Kidney (tissue), 13 donors: ENCODE measurements at regions not wholly inside any gene's neighbourhood (a gene's known extent, or its start where the extent isn't known, plus 50 kb on each side); places are given as distances from the start of the nearest gene placed in this dataset.

ENCODE experiments used
- DNase-seq, 5 donors: peaks; one replicate each; pipeline ENCODE4 v3.0.0-alpha.2; 2013 to 2020
- FAIRE-seq: peaks from 2 replicates; lab custom pipeline; 2012; peaks lifted over from hg19 to GRCh38; lab: Jason Lieb, UNC
- H3K27ac ChIP-seq, 2 donors: one replicate each; pipeline ENCODE4 v1.7.0; 2013; ENCODE audit warnings: low read depth in 2 of 2, low read length in 2 of 2, inconsistent platforms in 1 of 2
- H3K27me3 ChIP-seq: one replicate; pipeline ENCODE4 v1.7.1; 2013; ENCODE audit warnings: low read length, inconsistent platforms; ENCODE audit not compliant: control insufficient read depth, insufficient read depth
- H3K36me3 ChIP-seq, 3 donors: one replicate each; pipeline versions ENCODE4 v1.7.0 to v1.7.1; 2013; ENCODE audit warnings: low read length in 3 of 3, control low read depth in 1 of 3, inconsistent platforms in 1 of 3; ENCODE audit not compliant: insufficient read depth in 3 of 3, control insufficient read depth in 2 of 3
- H3K4me1 ChIP-seq, 3 donors: one replicate each; pipeline versions ENCODE4 v1.7.0 to v1.7.1; 2013; ENCODE audit warnings: low read length in 3 of 3, inconsistent platforms in 1 of 3, low read depth in 1 of 3; ENCODE audit not compliant: control insufficient read depth in 2 of 3, insufficient read depth in 2 of 3
- H3K4me3 ChIP-seq, 3 donors: one replicate each; pipeline versions ENCODE4 v1.7.0 to v1.8.1; 2013; ENCODE audit warnings: low read length in 3 of 3, control low read depth in 1 of 3, inconsistent platforms in 1 of 3
- H3K9ac ChIP-seq, 3 donors: one replicate each; pipeline versions ENCODE4 v1.7.0 to v1.7.1; 2013; ENCODE audit warnings: low read length in 3 of 3, control low read depth in 1 of 3, inconsistent platforms in 1 of 3
- H3K9me3 ChIP-seq, 3 donors: one replicate each; pipeline versions ENCODE4 v1.7.0 to v1.7.1; 2013; ENCODE audit warnings: low read length in 3 of 3, control low read depth in 1 of 3, inconsistent platforms in 1 of 3; ENCODE audit not compliant: control insufficient read depth in 2 of 3, insufficient read depth in 1 of 3
- intact Hi-C: fragments of 100-400 bp; cut with DNase I; formaldehyde crosslinking; loops from one replicate; pipeline ENCODE4 v1.11.1; 2022
- TF ChIP-seq, protein P1 (sequence below): IDR thresholded peaks from 3 replicates; pipeline ENCODE4 v1.5.1; 2012; ENCODE audit warnings: mild to moderate bottlenecking, moderate library complexity, borderline replicate concordance; ENCODE audit not compliant: insufficient read depth; ENCODE audit errors: extremely low read depth
- donor health status: control.
- donor health status: control.
- donor health status: control.
- donor health status: control.
- donor health status: control.
- donor health status: DM: yes; HTN: yes; CAD: no.
- donor health status: Normal renal cell carcinoma (clear cell type).

DNA sequence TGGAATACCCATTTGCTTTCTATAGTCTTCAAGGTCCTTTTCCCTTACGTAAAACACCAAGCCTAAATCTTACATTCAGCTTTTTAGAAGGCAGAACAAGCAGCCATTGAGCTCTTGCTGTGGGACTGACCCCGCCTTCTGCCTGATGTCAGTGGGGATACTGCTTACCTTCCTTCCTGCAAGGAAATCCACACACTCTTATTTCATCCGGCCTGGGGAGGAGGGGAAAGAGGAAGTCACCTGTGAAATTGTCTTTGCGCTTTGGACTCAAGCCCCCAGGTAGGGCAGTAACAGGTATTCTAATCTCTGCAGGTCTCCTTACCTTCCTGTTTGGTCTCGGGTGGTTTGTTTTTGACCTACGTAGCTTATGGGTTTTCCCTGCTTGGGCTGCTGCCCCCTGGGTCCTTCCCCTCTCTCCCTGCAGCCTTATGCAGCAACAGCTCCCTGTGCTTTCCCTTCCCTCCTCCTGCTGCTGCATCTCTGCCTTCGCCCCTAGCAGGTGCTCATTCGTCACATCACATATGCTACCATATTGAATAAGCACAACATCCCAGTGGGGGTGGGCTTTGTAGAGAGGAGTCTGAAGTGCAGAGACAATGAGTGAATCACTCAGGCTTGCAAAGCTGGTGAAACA is 402.5 kb upstream of the TRIB2 start:
- intact Hi-C loops: no loop called here
- DNase-seq (peak in 4 of 5 donors; percentile 38 to 59 (median 50)), FAIRE-seq (no peak)
- Histone ChIP-seq H3K9me3 (no peaks in the 10 kb centered on the region), H3K4me1 (peaks cover 6 to 11% (median 10%) of the 10 kb centered on the region in 3 donors), H3K4me3 (no peak overlapping the region), H3K36me3 (no peaks in the 10 kb centered on the region), H3K27ac (no peak overlapping the region), H3K27me3 (no peaks in the 10 kb centered on the region), H3K9ac (no peak overlapping the region)
- TF ChIP-seq, protein P1, sequence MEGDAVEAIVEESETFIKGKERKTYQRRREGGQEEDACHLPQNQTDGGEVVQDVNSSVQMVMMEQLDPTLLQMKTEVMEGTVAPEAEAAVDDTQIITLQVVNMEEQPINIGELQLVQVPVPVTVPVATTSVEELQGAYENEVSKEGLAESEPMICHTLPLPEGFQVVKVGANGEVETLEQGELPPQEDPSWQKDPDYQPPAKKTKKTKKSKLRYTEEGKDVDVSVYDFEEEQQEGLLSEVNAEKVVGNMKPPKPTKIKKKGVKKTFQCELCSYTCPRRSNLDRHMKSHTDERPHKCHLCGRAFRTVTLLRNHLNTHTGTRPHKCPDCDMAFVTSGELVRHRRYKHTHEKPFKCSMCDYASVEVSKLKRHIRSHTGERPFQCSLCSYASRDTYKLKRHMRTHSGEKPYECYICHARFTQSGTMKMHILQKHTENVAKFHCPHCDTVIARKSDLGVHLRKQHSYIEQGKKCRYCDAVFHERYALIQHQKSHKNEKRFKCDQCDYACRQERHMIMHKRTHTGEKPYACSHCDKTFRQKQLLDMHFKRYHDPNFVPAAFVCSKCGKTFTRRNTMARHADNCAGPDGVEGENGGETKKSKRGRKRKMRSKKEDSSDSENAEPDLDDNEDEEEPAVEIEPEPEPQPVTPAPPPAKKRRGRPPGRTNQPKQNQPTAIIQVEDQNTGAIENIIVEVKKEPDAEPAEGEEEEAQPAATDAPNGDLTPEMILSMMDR: no peak

DNA sequence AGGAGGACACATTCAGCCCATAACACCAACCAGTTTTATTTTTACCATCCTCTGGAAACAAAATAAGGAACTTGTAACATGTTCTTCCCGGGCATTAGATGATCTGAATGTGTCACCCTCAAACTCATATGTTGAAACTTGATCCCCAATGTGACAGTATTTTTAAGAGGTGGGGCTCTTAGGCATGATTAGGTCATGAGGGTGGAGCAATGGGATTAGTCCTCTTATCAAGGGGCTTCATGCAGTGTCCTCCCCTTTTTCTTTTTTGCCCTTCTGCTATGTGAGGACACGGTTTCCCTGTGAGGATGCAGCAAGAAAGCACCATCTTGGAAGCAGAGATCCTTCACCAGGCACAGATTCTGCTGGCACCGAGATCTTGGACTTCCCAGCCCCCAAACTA is 401.5 kb upstream of the TRIB2 start:
- FAIRE-seq: no peak
- intact Hi-C loops: no loop called here
- no peak overlapping the region for H3K27ac ChIP-seq
- H3K9ac ChIP-seq: no peak overlapping the region
- TF ChIP-seq, protein P1: no peak
- H3K4me1 ChIP-seq: peaks cover 8 to 11% (median 10%) of the 10 kb centered on the region in 3 donors
- H3K4me3 ChIP-seq: no peak overlapping the region
- no peaks in the 10 kb centered on the region for H3K36me3 ChIP-seq
- H3K27me3 ChIP-seq: no peaks in the 10 kb centered on the region
- H3K9me3 ChIP-seq: no peaks in the 10 kb centered on the region
- no peak for DNase-seq

DNA sequence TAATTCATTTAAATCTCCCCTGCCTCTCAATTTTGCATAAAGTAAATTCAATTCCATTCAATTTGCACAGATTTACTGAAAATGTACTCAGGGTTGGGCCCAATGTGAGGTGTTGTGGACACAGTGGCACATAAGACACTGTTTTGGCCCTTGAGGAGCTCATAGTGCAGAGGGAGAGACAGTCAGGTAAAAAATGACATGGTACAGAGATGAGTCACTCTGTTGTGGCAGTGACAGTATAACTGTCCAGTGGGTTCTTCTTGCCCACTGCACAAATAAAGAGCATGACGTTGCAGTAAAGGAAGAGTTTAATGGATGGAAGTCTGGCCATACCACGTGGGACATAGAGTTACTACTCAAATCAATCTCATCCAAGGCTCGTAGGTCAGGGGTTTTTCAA is 400.3 kb upstream of the TRIB2 start:
- Histone ChIP-seq H3K4me1 (peaks cover 8 to 11% (median 10%) of the 10 kb centered on the region in 3 donors), H3K9me3 (no peaks in the 10 kb centered on the region), H3K36me3 (no peaks in the 10 kb centered on the region), H3K27ac (no peak overlapping the region), H3K9ac (no peak overlapping the region), H3K27me3 (no peaks in the 10 kb centered on the region), H3K4me3 (no peak overlapping the region)
- TF ChIP-seq, protein P1: no peak
- FAIRE-seq (no peak), DNase-seq (no peak)
- intact Hi-C loops: no loop called here

DNA sequence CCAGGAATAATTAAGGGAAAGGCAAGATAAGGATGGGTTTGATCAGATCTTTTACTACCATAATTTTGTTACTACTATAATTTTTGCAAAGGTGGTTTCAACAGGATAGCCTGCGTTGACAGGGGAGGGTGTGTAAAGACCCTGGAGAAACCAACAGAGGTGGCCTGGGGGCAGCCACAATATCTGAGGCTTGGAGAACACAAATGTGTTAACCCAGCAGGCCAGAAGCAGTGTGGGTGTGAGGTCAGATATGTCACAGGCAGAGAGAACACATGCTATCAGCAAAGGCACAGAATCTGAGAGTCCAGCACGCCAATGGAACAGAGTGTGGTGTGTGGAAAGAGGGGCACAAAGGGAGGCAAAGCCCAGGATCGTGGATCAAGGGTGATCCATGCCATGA is 399.4 kb upstream of the TRIB2 start:
- DNase-seq (no peak), FAIRE-seq (no peak)
- Histone ChIP-seq H3K36me3 (no peaks in the 10 kb centered on the region), H3K27me3 (no peaks in the 10 kb centered on the region), H3K27ac (peak overlapping the region in 1 of 2 donors; percentile 65), H3K4me1 (peaks cover 8 to 11% (median 10%) of the 10 kb centered on the region in 3 donors), H3K9ac (no peak overlapping the region), H3K9me3 (no peaks in the 10 kb centered on the region), H3K4me3 (no peak overlapping the region)
- TF ChIP-seq, protein P1: no peak
- intact Hi-C loops: no loop called here
